GM23338 (cell line): ENCODE measurements at regions not wholly inside any gene's neighbourhood (a gene's known extent, or its start where the extent isn't known, plus 50 kb on each side); places are given as distances from the start of the nearest gene placed in this dataset.

Source experiments
- ATAC-seq: fragments of 200-7000 bp; cut with Tn5 transposase; 3 replicates; pipeline ENCODE4 v1.9.1; 2020
- DNase-seq: peaks from one replicate; pipeline ENCODE4 v3.0.0-alpha.2; 2015; ENCODE audit warnings: low spot score
- H2AFZ ChIP-seq: fragments of 200-600 bp; sonication (generic); 2 replicates; pipeline ENCODE4 v1.8.0; 2016; ENCODE audit warnings: antibody characterized with exemption, mild to moderate bottlenecking, moderate library complexity
- H3F3A ChIP-seq: fragments of 200-600 bp; sonication (generic); replicated peaks from 2 replicates; pipeline ENCODE4 v1.8.0; 2017; ENCODE audit warnings: antibody characterized with exemption, mixed run types, low read depth
- H3K27ac ChIP-seq: fragments of 200-600 bp; sonication (generic); 2 replicates; pipeline ENCODE4 v1.6.1; 2016; ENCODE audit warnings: low read depth
- H3K27me3 ChIP-seq: fragments of 200-600 bp; sonication (generic); 2 replicates; pipeline ENCODE4 v1.8.0; 2016; ENCODE audit warnings: mild to moderate bottlenecking, mixed run types, moderate library complexity; ENCODE audit not compliant: insufficient read depth
- H3K36me3 ChIP-seq: fragments of 200-600 bp; sonication (generic); 2 replicates; pipeline ENCODE4 v1.8.0; 2016; ENCODE audit warnings: mild to moderate bottlenecking; ENCODE audit not compliant: insufficient read depth
- H3K4me1 ChIP-seq: fragments of 200-600 bp; sonication (generic); 2 replicates; pipeline ENCODE4 v1.8.0; 2016; ENCODE audit warnings: mild to moderate bottlenecking, moderate library complexity; ENCODE audit not compliant: insufficient read depth
- H3K4me2 ChIP-seq: fragments of 200-600 bp; sonication (generic); 2 replicates; pipeline ENCODE4 v1.7.1; 2017; ENCODE audit warnings: mixed run types
- H3K4me3 ChIP-seq: fragments of 200-600 bp; sonication (generic); 2 replicates; pipeline ENCODE4 v1.6.1; 2016; ENCODE audit warnings: mixed run types
- H3K79me2 ChIP-seq: fragments of 200-600 bp; sonication (generic); replicated peaks from 2 replicates; pipeline ENCODE4 v1.8.0; 2017; ENCODE audit warnings: mild to moderate bottlenecking; ENCODE audit not compliant: insufficient read depth
- H3K9me2 ChIP-seq: fragments of 200-600 bp; sonication (generic); 2 replicates; pipeline ENCODE4 v1.8.0; 2017; ENCODE audit not compliant: insufficient read depth
- H4K20me1 ChIP-seq: fragments of 200-600 bp; sonication (generic); replicated peaks from 2 replicates; pipeline ENCODE4 v1.8.0; 2017; ENCODE audit warnings: mild to moderate bottlenecking; ENCODE audit not compliant: insufficient read depth
- H3K27ac Mint-ChIP-seq: 2 replicates; pipeline ENCODE4 v1.8.0; 2020; ENCODE audit warnings: inconsistent platforms, mild to moderate bottlenecking, moderate library complexity, mixed read lengths
- H3K27me3 Mint-ChIP-seq: 3 replicates; pipeline ENCODE4 v1.8.0; 2022; ENCODE audit warnings: low read depth, mild to moderate bottlenecking, moderate library complexity, mixed read lengths, inconsistent platforms; ENCODE audit not compliant: insufficient read depth, poor library complexity
- H3K36me3 Mint-ChIP-seq: 3 replicates; pipeline ENCODE4 v1.8.0; 2021; ENCODE audit warnings: low read depth, mild to moderate bottlenecking, inconsistent platforms, moderate library complexity, mixed read lengths
- H3K4me1 Mint-ChIP-seq: 3 replicates; pipeline ENCODE4 v1.8.0; 2020; ENCODE audit warnings: mild to moderate bottlenecking, inconsistent platforms, mixed read lengths
- H3K4me3 Mint-ChIP-seq: 3 replicates; pipeline ENCODE4 v1.8.0; 2021; ENCODE audit warnings: moderate library complexity, mild to moderate bottlenecking, inconsistent platforms, mixed read lengths
- H3K9me3 Mint-ChIP-seq: 3 replicates; pipeline ENCODE4 v1.8.0; 2020; ENCODE audit warnings: moderate library complexity, mild to moderate bottlenecking, inconsistent platforms, mixed read lengths
- CTCF ChIP-seq, 2 experiments: fragments of 200-600 bp in 1 of 2; sonication (generic) in 1 of 2; conservative IDR thresholded peaks; 2 replicates each; pipeline versions ENCODE4 v1.5.1 to v1.6.1; 2016 to 2017; ENCODE audit warnings: antibody characterized with exemption in 2 of 2, low read depth in 2 of 2, mild to moderate bottlenecking in 2 of 2, moderate library complexity in 1 of 2
- ETS1 ChIP-seq: IDR thresholded peaks from 2 replicates; pipeline ENCODE4 v1.6.1; 2016; ENCODE audit warnings: antibody characterized with exemption
- EZH2 ChIP-seq: fragments of 200-600 bp; sonication (generic); IDR thresholded peaks from one replicate; pipeline ENCODE4 v1.8.0; 2017; ENCODE audit warnings: antibody characterized with exemption, mild to moderate bottlenecking, low read depth; ENCODE audit not compliant: unreplicated experiment
- EZH2phosphoT487 ChIP-seq: fragments of 200-600 bp; sonication (generic); IDR thresholded peaks from one replicate; pipeline ENCODE4 v1.8.1; 2018; ENCODE audit warnings: antibody characterized with exemption; ENCODE audit not compliant: unreplicated experiment
- JUNB ChIP-seq: IDR thresholded peaks from one replicate; pipeline ENCODE4 v1.6.1; 2016; ENCODE audit warnings: antibody characterized with exemption; ENCODE audit not compliant: unreplicated experiment
- NANOG ChIP-seq: IDR thresholded peaks from 2 replicates; pipeline ENCODE4 v1.6.1; 2016; ENCODE audit warnings: antibody characterized with exemption, borderline replicate concordance
- POLR2AphosphoS5 ChIP-seq: IDR thresholded peaks from 2 replicates; pipeline ENCODE4 v1.6.1; 2016; ENCODE audit warnings: antibody characterized with exemption, low read depth
- REST ChIP-seq: IDR thresholded peaks from one replicate; pipeline ENCODE4 v1.6.1; 2018; ENCODE audit warnings: antibody characterized with exemption; ENCODE audit not compliant: unreplicated experiment
- STAT1 ChIP-seq: IDR thresholded peaks from one replicate; pipeline ENCODE4 v1.6.1; 2016; ENCODE audit warnings: antibody characterized with exemption; ENCODE audit not compliant: unreplicated experiment
- ZNF114 ChIP-seq: fragments of 250-450 bp; sonication (Bioruptor Pico); IDR thresholded peaks from 2 replicates; pipeline ENCODE4 v1.5.0; 2020; ENCODE audit warnings: mild to moderate bottlenecking, moderate library complexity
- ZNF331 ChIP-seq: fragments of 250-450 bp; sonication (Bioruptor Pico); IDR thresholded peaks from 2 replicates; pipeline ENCODE4 v1.5.0; 2020; ENCODE audit warnings: low read depth, mild to moderate bottlenecking, moderate library complexity
- ZNF462 ChIP-seq: fragments of 250-450 bp; sonication (Bioruptor Pico); IDR thresholded peaks from 2 replicates; pipeline ENCODE4 v1.5.0; 2020; ENCODE audit warnings: mild to moderate bottlenecking, moderate library complexity

GRCh38 chr6:81929828-81930227 lies 177.3 kb upstream of the TENT5A start (continued):
- TF ChIP-seq CTCF (conservative IDR thresholded peaks at IDR 0.05; ENCODE audit: low read depth in 2 of 2) (no peak), ZNF114 (CRISPR knock-in tag) (no peak)

- H3K9me3 Mint-ChIP-seq = peaks cover 3% of the 10 kb centered on the region; the same call in 2 of the 3 replicates
- Histone ChIP-seq H2AFZ (no peak overlapping the region), H3K36me3 (no peaks in the 10 kb centered on the region), H3K4me1 (no peaks in the 10 kb centered on the region), H3F3A (no peaks in the 10 kb centered on the region), H3K4me2 (no peak overlapping the region), H3K27ac (no peak overlapping the region), H3K9me2 (no peaks in the 10 kb centered on the region), H4K20me1 (no peaks in the 10 kb centered on the region), H3K79me2 (no peaks in the 10 kb centered on the region), H3K27me3 (no peaks in the 10 kb centered on the region), H3K4me3 (no peak overlapping the region)
- H3K27ac Mint-ChIP-seq = no peak overlapping the region
- ATAC-seq (no peak), DNase-seq (no peak)
- no peaks in the 10 kb centered on the region for H3K36me3 Mint-ChIP-seq
- no peaks in the 10 kb centered on the region for H3K4me1 Mint-ChIP-seq
- no peak overlapping the region for H3K4me3 Mint-ChIP-seq
- H3K27me3 Mint-ChIP-seq = no peaks in the 10 kb centered on the region
- TF ChIP-seq ZNF114 (CRISPR knock-in tag) (no peak), JUNB (no peak), STAT1 (no peak), EZH2phosphoT487 (no peak), ETS1 (no peak), NANOG (no peak), ZNF462 (CRISPR knock-in tag) (no peak), EZH2 (no peak), ZNF331 (CRISPR knock-in tag) (no peak), REST (no peak), POLR2AphosphoS5 (no peak)
Measured at GRCh38 chr6:81925201-81925600, 172.7 kb upstream of the TENT5A start.
